GM12878 (cell line): ENCODE measurements at regions not wholly inside any gene's neighbourhood (a gene's known extent, or its start where the extent isn't known, plus 50 kb on each side); places are given as distances from the start of the nearest gene placed in this dataset.

ENCODE experiments used
- CEBPB ChIP-seq, 2 experiments: fragments of 150-350 bp in 1 of 2; IDR thresholded peaks; 2 replicates each; pipeline ENCODE4 v1.6.1; 2012 to 2014; ENCODE audit warnings: low read depth in 2 of 2, low read length in 2 of 2, borderline replicate concordance in 1 of 2, inconsistent platforms in 1 of 2
- CHD2 ChIP-seq: IDR thresholded peaks from 2 replicates; pipeline ENCODE4 v1.6.1; 2011; ENCODE audit warnings: low read depth, low read length, improper control_type of control experiment, borderline replicate concordance
- CTCF ChIP-seq, 3 experiments: IDR thresholded peaks in 2 of 3; conservative IDR thresholded peaks in 1 of 3; 2 replicates each; pipeline ENCODE4 v1.5.1; 2011; ENCODE audit warnings: low read depth in 3 of 3, low read length in 3 of 3, mild to moderate bottlenecking in 3 of 3, control low read depth in 2 of 3, moderate library complexity in 2 of 3, inconsistent platforms in 1 of 3, mixed read lengths in 1 of 3; ENCODE audit not compliant: control insufficient read depth in 2 of 3, insufficient read depth in 1 of 3; ENCODE audit errors: extremely low read depth in 1 of 3
- NFYB ChIP-seq: IDR thresholded peaks from 2 replicates; pipeline ENCODE4 v1.6.1; 2011; ENCODE audit warnings: low read depth, mild to moderate bottlenecking, low read length, improper control_type of control experiment, moderate library complexity; ENCODE audit not compliant: insufficient read depth
- SIN3A ChIP-seq: IDR thresholded peaks from 2 replicates; pipeline ENCODE4 v1.6.1; 2012; ENCODE audit warnings: low read depth, low read length, improper control_type of control experiment

- TF ChIP-seq CHD2 = no peak
- no peak for TF ChIP-seq NFYB
- TF ChIP-seq CEBPB (IDR thresholded peaks at IDR 0.05; ENCODE audit: borderline replicate concordance in 1 of 2, low read depth in 2 of 2, low read length in 2 of 2) = no peak
- no peak for TF ChIP-seq SIN3A
- no peak for TF ChIP-seq CTCF (IDR thresholded peaks at IDR 0.05 in 2 of 3, conservative IDR thresholded peaks at IDR 0.05 in 1 of 3; ENCODE audit: control insufficient read depth in 2 of 3, extremely low read depth in 1 of 3, insufficient read depth in 1 of 3, low read depth in 3 of 3, low read length in 3 of 3)
These were observed 113.6 kb upstream of the WSB1 start for GRCh38 chr17:27180322-27180721.
